Adrenal gland (tissue), 5 donors: ENCODE measurements at regions not wholly inside any gene's neighbourhood (a gene's known extent, or its start where the extent isn't known, plus 50 kb on each side); places are given as distances from the start of the nearest gene placed in this dataset.

Experiments
- POLR2A ChIP-seq, 2 donors: fragments of 450-650 bp; IDR thresholded peaks; one replicate each; pipeline ENCODE4 v1.6.1; 2017; ENCODE audit warnings: antibody characterized with exemption in 2 of 2, mild to moderate bottlenecking in 2 of 2, moderate library complexity in 1 of 2
- TF ChIP-seq, protein P1 (sequence below), 6 experiments: fragments of 450-650 bp in 4 of 6; fragments of 200-600 bp in 2 of 6; sonication (generic) in 1 of 6; IDR thresholded peaks; 1 replicate in 5 of 6; 2 replicates in 1 of 6; pipeline versions ENCODE4 v1.5.1 to v1.8.0; 2016 to 2021; ENCODE audit warnings: antibody characterized with exemption in 6 of 6, mild to moderate bottlenecking in 2 of 6, moderate library complexity in 1 of 6
- donor health status: DM: no; HTN: no; CAD: no.

- TF ChIP-seq, protein P1, sequence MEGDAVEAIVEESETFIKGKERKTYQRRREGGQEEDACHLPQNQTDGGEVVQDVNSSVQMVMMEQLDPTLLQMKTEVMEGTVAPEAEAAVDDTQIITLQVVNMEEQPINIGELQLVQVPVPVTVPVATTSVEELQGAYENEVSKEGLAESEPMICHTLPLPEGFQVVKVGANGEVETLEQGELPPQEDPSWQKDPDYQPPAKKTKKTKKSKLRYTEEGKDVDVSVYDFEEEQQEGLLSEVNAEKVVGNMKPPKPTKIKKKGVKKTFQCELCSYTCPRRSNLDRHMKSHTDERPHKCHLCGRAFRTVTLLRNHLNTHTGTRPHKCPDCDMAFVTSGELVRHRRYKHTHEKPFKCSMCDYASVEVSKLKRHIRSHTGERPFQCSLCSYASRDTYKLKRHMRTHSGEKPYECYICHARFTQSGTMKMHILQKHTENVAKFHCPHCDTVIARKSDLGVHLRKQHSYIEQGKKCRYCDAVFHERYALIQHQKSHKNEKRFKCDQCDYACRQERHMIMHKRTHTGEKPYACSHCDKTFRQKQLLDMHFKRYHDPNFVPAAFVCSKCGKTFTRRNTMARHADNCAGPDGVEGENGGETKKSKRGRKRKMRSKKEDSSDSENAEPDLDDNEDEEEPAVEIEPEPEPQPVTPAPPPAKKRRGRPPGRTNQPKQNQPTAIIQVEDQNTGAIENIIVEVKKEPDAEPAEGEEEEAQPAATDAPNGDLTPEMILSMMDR (IDR thresholded peaks at IDR 0.05) = no peak
- TF ChIP-seq POLR2A (IDR thresholded peaks at IDR 0.05) = no peak
Observed at GRCh38 chr11:37504921-37505320, 906.9 kb upstream of the RAG2 start.
